NCI-H1694 treated with DMSO at 0.1 percent for 48 hours (cell line): ENCODE measurements at regions not wholly inside any gene's neighbourhood (a gene's known extent, or its start where the extent isn't known, plus 50 kb on each side); places are given as distances from the start of the nearest gene placed in this dataset.

Source experiments
- DNase-seq: peaks from one replicate; lab custom pipeline; 2025; lab: John Stamatoyannopoulos, UW

- no peak for DNase-seq
Observed at GRCh38 chr4:114728426-114728825, 129.8 kb downstream of the UGT8 start.

GRCh38 chr4:114729068-114729738 is 130.6 kb downstream of the UGT8 start:
- DNase-seq: peak; percentile 66

- no peak for DNase-seq
Observed at GRCh38 chr4:114734594-114734993, 136.0 kb downstream of the UGT8 start.

- DNase-seq: no peak
Observed at GRCh38 chr4:114752391-114753165, 154.0 kb downstream of the UGT8 start.

GRCh38 chr4:114754616-114755015 is 156.0 kb downstream of the UGT8 start:
- DNase-seq: no peak

- no peak for DNase-seq
Observed at GRCh38 chr4:114758066-114758465, 159.5 kb downstream of the UGT8 start.

GRCh38 chr4:114768501-114768900 is 169.9 kb downstream of the UGT8 start:
- DNase-seq: no peak

GRCh38 chr4:114770624-114771023 is 172.0 kb downstream of the UGT8 start:
- DNase-seq: no peak

- no peak for DNase-seq
Observed at GRCh38 chr4:114773339-114773738, 174.7 kb downstream of the UGT8 start.
